ENCODE measurements at regions not wholly inside any gene's neighbourhood (a gene's known extent, or its start where the extent isn't known, plus 50 kb on each side); places are given as distances from the start of the nearest gene placed in this dataset.

- TF ChIP-seq ESRRA (CRISPR knock-in tag; IDR thresholded peaks at IDR 0.05; ENCODE audit: borderline replicate concordance) (no peak), ZSCAN18 (CRISPR knock-in tag; IDR thresholded peaks at IDR 0.05) (no peak), ZBTB43 (CRISPR knock-in tag; IDR thresholded peaks at IDR 0.05) (no peak), FOXP1 (CRISPR knock-in tag; IDR thresholded peaks at IDR 0.05; ENCODE audit: borderline replicate concordance) (no peak), CTCF (IDR thresholded peaks at IDR 0.05) (no peak), PREB (CRISPR knock-in tag; IDR thresholded peaks at IDR 0.05; ENCODE audit: borderline replicate concordance) (no peak), ZNF138 (CRISPR knock-in tag; conservative IDR thresholded peaks at IDR 0.05) (no peak), ZBTB21 (CRISPR knock-in tag; IDR thresholded peaks at IDR 0.05; ENCODE audit: borderline replicate concordance) (no peak), ZNF219 (CRISPR knock-in tag; IDR thresholded peaks at IDR 0.05; ENCODE audit: borderline replicate concordance) (no peak), HMGXB4 (CRISPR knock-in tag; IDR thresholded peaks at IDR 0.05) (no peak)
These were observed 89.2 kb downstream of the CGGBP1 start for GRCh38 chr3:87969620-87970019.
